Chondrocyte (in vitro differentiated cells): ENCODE measurements at regions not wholly inside any gene's neighbourhood (a gene's known extent, or its start where the extent isn't known, plus 50 kb on each side); places are given as distances from the start of the nearest gene placed in this dataset.

Experiments
- DNase-seq: peaks from one replicate; pipeline ENCODE4 v3.0.0; 2021; ENCODE audit warnings: mixed read lengths, low spot score
- H3K27ac Mint-ChIP-seq: one replicate; pipeline ENCODE4 v1.8.0; 2021; ENCODE audit warnings: mild to moderate bottlenecking, moderate library complexity, mixed read lengths; ENCODE audit not compliant: unreplicated experiment
- H3K27me3 Mint-ChIP-seq: 2 replicates; pipeline ENCODE4 v1.8.0; 2021; ENCODE audit warnings: low read depth, mixed read lengths
- H3K36me3 Mint-ChIP-seq: 2 replicates; pipeline ENCODE4 v1.8.0; 2021; ENCODE audit warnings: low read depth, mixed read lengths
- H3K4me1 Mint-ChIP-seq: 2 replicates; pipeline ENCODE4 v1.8.0; 2021; ENCODE audit warnings: low read depth, mild to moderate bottlenecking, mixed read lengths
- H3K4me3 Mint-ChIP-seq: one replicate; pipeline ENCODE4 v1.8.0; 2021; ENCODE audit warnings: mild to moderate bottlenecking, moderate library complexity, mixed read lengths; ENCODE audit not compliant: unreplicated experiment
- H3K9me3 Mint-ChIP-seq: 2 replicates; pipeline ENCODE4 v1.8.0; 2021; ENCODE audit warnings: low read depth, mixed read lengths
- TF ChIP-seq, protein P1 (sequence below): fragments of 200-600 bp; sonication (generic); IDR thresholded peaks from 2 replicates; pipeline ENCODE4 v1.5.0; 2021; ENCODE audit warnings: antibody characterized with exemption, mild to moderate bottlenecking, moderate library complexity

- H3K9me3 Mint-ChIP-seq = no peaks in the 10 kb centered on the region
- DNase-seq = no peak
- no peaks in the 10 kb centered on the region for H3K27me3 Mint-ChIP-seq
- H3K4me3 Mint-ChIP-seq = no peak overlapping the region
- no peaks in the 10 kb centered on the region for H3K36me3 Mint-ChIP-seq
- H3K27ac Mint-ChIP-seq = peak overlapping the region; percentile 86
- peaks cover 77% of the 10 kb centered on the region for H3K4me1 Mint-ChIP-seq
- TF ChIP-seq, protein P1, sequence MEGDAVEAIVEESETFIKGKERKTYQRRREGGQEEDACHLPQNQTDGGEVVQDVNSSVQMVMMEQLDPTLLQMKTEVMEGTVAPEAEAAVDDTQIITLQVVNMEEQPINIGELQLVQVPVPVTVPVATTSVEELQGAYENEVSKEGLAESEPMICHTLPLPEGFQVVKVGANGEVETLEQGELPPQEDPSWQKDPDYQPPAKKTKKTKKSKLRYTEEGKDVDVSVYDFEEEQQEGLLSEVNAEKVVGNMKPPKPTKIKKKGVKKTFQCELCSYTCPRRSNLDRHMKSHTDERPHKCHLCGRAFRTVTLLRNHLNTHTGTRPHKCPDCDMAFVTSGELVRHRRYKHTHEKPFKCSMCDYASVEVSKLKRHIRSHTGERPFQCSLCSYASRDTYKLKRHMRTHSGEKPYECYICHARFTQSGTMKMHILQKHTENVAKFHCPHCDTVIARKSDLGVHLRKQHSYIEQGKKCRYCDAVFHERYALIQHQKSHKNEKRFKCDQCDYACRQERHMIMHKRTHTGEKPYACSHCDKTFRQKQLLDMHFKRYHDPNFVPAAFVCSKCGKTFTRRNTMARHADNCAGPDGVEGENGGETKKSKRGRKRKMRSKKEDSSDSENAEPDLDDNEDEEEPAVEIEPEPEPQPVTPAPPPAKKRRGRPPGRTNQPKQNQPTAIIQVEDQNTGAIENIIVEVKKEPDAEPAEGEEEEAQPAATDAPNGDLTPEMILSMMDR = no peak
These were observed 70.4 kb downstream of the ARHGAP35 start for GRCh38 chr19:46931202-46931601.

GRCh38 chr19:46932346-46932745, 71.5 kb downstream of the ARHGAP35 start:
- Mint-ChIP-seq H3K36me3 (no peaks in the 10 kb centered on the region), H3K4me1 (peaks cover 77% of the 10 kb centered on the region), H3K27ac (peak overlapping the region; percentile 86), H3K9me3 (no peaks in the 10 kb centered on the region), H3K27me3 (no peaks in the 10 kb centered on the region), H3K4me3 (peak overlapping the region; percentile 1)
- TF ChIP-seq, protein P1 = no peak
- DNase-seq = no peak

GRCh38 chr19:46935066-46935663, 74.4 kb downstream of the ARHGAP35 start:
- H3K27ac Mint-ChIP-seq = no peak overlapping the region
- TF ChIP-seq, protein P1 = no peak
- H3K4me1 Mint-ChIP-seq = peaks cover 65% of the 10 kb centered on the region
- H3K4me3 Mint-ChIP-seq = no peak overlapping the region
- H3K27me3 Mint-ChIP-seq = no peaks in the 10 kb centered on the region
- no peak for DNase-seq
- no peaks in the 10 kb centered on the region for H3K9me3 Mint-ChIP-seq
- peaks cover 2% of the 10 kb centered on the region for H3K36me3 Mint-ChIP-seq

DNA sequence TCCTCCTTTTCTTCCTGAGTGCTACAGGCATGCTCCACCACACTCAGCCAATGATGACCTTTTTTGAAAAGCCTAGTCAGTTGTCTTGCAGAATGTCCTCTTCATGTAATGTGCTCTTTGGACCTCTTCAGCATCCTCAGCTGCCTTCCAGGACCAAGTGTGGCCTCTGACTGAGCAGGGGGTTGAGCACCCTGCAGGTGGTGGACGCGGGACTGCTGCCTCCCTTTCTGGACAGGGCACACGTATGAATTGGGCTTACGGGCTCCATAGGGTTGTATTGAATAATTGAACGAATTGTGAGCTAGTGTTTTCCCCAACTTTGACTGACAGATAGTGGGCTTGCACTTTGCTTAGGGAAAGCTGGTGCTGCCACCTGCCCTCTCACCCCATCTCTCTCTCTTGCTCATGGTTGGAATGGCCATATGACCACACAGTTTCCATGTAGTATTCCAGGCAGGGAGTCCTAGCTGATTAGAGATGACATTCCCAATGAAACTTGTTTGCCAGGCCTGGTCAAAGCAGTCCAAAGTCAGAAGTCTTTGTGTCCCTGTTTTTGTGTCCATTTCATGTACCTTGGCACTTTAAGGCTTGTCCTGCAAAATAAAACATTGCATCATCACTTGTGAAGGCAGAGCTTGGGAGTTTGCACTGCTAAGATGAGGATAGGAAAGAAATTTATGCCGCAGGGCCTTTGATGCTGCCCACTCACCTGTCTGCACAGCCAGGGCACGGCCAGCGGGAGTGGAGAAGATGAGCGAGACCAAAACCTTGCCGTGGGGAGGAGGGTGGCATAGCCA, 76.3 kb upstream of the NPAS1 start:
- H3K36me3 Mint-ChIP-seq = peaks cover 7% of the 10 kb centered on the region
- no peaks in the 10 kb centered on the region for H3K27me3 Mint-ChIP-seq
- H3K9me3 Mint-ChIP-seq = no peaks in the 10 kb centered on the region
- H3K4me3 Mint-ChIP-seq = no peak overlapping the region
- DNase-seq = no peak
- peak overlapping the region; percentile 45 for H3K27ac Mint-ChIP-seq
- TF ChIP-seq, protein P1 = no peak
- peaks cover 39% of the 10 kb centered on the region for H3K4me1 Mint-ChIP-seq

DNA sequence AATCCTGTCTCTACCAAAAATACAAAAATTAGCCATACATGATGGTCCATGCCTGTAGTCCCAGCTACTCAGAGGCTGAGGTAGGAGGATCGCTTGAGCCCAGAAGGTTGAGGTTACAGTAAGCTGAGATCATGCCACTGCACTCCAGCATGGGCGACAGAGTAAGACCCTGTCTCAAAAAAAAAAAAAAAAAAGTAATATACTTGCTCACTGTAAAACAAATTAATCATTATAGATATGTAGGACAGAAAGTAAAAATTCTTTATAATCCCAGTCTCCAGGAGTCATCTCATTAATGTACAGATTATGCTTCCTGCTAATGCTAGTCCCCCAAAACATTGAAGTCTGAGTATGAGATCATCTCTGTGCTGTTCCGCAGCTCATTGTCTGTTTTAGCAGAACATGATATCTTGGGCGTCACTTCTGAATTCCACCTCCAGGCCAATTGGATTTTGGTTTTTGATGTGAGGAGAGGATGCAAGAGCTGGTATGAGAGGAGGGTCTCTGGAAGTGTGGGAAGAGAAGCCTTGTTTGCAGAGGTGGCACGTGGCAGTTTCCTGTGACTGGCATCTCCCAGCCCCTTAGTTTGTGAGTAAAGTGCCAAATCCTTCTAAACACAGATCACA, 75.4 kb upstream of the NPAS1 start:
- TF ChIP-seq, protein P1 = no peak
- Mint-ChIP-seq H3K9me3 (no peaks in the 10 kb centered on the region), H3K4me1 (peaks cover 39% of the 10 kb centered on the region), H3K27me3 (no peaks in the 10 kb centered on the region), H3K27ac (peak overlapping the region; percentile 96), H3K4me3 (peak overlapping the region; percentile 48), H3K36me3 (peaks cover 7% of the 10 kb centered on the region)
- DNase-seq = no peak
